ENCODE measurements at regions not wholly inside any gene's neighbourhood (a gene's known extent, or its start where the extent isn't known, plus 50 kb on each side); places are given as distances from the start of the nearest gene placed in this dataset.

GRCh38 chr7:93008833-93009232 lies 108.9 kb downstream of the SAMD9 start:
- TF ChIP-seq CTCF (conservative IDR thresholded peaks at IDR 0.05; ENCODE audit: low read length) (no peak), EZH2phosphoT487 (IDR thresholded peaks at IDR 0.05; ENCODE audit: borderline replicate concordance) (no peak)

All from Loucy (cell line).